Sigmoid colon (tissue), 4 donors: ENCODE measurements at regions not wholly inside any gene's neighbourhood (a gene's known extent, or its start where the extent isn't known, plus 50 kb on each side); places are given as distances from the start of the nearest gene placed in this dataset.

Experiments used
- CTCF ChIP-seq, 4 experiments: fragments of 450-650 bp in 3 of 4; fragments of 200-600 bp in 1 of 4; IDR thresholded peaks; one replicate each; pipeline ENCODE4 v1.5.1; 2016 to 2019; ENCODE audit warnings: antibody characterized with exemption in 4 of 4, mild to moderate bottlenecking in 3 of 4, moderate library complexity in 2 of 4
- EP300 ChIP-seq, 4 donors: sonication (generic); formaldehyde crosslinking; IDR thresholded peaks; one replicate each; pipeline ENCODE4 v1.6.1; 2017; ENCODE audit warnings: antibody characterized with exemption in 4 of 4

- TF ChIP-seq EP300 (IDR thresholded peaks at IDR 0.05) (no peak), CTCF (IDR thresholded peaks at IDR 0.05) (no peak)
Observed at GRCh38 chr16:5381481-5381880, 283.9 kb upstream of the EEF2KMT start.
